COLO829 (cell line): ENCODE measurements at regions not wholly inside any gene's neighbourhood (a gene's known extent, or its start where the extent isn't known, plus 50 kb on each side); places are given as distances from the start of the nearest gene placed in this dataset.
"Not testable (repeated sequence)": the region's sequence is repeated elsewhere in the genome, so short reads cannot be mapped to it uniquely, and the experiment has no call there.

Source experiments
- DNase-seq: peaks from one replicate; pipeline ENCODE4 v3.0.0; 2012; ENCODE audit warnings: low spot score

DNA sequence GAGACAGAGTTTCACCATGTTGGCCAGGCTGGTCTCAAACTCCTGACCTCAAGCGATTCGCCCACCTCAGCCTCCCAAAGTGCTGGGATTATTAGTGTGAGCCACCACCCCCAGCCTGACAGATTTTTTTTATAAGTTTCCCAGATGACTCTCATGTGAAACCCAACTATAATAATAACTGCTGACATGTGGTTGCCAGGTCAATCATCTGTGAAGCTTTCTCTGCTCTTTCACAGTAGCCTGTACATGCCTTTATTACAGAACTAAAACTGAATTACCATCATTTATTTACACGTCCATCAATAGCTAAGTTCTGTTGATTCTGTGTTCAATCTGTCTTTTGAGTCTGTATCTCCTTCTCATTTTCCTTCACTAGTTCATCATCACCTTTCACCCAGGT lies 218.5 kb downstream of the RPS29 start:
- no peak for DNase-seq

DNA sequence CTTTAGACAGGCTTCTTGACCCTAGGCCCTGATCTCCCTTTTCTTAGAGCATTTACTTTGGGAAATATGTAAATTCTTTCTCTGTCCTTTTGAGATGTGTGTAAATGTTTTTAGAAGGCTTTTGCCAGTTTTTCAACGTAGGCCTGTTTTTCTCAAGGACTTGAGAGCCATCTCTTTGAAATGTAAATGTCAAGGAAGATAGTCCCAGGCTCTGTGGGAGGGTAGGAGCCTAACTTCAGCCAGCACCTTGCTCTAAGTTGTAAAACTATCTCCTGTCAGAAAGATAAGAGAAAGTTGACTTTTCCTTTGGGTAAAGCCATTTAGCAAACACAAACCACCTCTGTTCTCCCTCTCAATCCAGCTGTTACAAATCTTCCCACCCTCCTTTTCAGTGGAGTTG lies 219.8 kb downstream of the RPS29 start:
- no peak for DNase-seq

DNA sequence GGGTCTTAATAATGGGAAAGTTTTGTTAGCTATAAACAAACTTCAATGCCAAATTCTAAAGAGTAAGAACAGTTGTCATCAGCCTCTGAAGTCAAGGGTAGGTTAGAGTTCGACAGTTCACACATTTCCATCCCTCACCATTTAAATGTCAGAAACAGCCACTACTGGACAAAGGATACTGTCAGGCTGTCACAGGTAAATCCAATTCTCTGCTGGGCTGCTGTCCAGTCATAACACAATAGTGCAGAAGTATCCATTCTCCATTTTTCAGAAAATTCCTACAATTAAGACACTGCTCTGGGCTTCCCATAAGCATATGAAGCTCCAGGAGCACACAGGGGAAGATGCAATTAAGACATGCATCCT lies 221.4 kb downstream of the RPS29 start:
- DNase-seq, result no peak

DNA sequence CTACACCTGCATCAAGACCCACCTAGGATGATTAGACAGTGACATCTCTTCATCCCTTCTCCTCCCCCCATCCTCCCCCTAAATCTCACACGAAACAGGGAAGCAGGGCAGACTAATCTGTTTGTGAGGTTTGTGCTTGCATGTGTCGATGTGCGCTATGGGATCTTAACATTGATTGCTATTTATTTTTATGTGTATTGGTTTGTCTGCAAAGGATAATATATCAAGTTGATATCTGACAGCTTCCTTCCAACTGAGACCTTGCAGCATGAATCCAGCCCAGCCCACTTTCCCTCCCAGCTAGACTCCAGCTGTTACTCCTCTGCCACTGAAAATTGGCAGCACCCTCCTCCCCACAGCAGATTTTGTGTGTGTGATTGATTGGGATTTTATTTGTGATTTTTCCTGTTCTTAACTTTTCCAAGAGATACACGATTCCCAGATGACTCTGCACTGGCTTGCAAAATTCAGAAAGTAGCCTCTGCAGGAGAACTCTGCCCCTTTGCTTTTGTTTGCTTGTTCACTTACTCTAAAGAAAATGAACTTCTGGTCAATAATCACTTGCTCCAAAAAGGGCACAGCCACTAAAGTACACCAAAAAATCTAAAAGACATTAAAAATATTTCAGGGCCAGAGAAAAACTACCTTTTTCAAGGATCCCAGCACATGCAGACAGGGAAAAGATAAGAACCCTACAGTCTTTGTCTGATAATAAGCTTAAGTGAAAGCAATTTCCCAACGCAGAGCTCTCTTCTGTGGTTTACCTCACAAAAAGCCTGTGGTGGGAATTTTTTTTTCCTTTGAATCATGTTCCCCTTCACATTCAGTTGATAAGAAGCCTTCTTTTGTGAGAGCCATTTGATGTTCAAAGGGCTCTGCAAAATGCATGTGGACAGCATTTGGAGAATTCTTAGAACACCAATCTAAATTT lies 222.1 kb downstream of the RPS29 start:
- no peak for DNase-seq

DNA sequence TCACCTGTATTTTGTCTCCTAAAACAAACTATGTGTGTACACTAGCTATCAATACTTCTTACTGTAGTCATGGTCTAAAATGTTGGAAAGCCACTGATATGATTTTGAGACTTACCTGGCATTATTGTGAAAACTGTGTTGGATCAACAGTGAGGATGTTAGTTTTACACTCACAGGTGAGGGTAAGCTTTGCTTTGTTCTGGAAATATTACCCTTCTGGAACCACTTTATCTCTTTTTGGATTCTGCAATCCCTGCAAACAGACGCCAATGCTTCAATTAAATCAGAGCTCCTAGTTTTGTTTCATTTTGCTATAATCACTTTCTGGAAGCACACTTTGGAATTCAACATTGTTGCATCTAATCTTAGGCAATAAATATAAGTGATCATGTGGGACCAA lies 223.3 kb downstream of the RPS29 start:
- no peak for DNase-seq

DNA sequence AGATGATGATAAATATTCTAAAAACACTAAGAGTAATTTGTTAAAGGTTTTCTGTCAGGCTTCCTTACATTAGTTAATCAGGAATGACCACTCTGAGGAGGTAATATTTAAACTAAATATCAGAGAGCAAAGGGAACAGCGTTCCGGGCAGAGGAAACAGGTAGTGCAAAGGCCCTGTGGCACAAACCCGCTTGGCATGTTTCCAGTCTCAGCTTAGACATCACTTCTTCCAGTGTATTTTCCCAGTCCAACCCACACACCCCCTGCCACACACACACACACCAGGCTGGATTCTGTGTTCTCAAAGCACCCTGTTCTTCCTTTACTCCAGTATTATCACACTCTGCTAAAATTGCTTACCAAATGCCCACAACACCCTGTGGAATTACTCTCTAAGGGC lies 247.1 kb downstream of the RPS29 start:
- DNase-seq, result no peak

DNA sequence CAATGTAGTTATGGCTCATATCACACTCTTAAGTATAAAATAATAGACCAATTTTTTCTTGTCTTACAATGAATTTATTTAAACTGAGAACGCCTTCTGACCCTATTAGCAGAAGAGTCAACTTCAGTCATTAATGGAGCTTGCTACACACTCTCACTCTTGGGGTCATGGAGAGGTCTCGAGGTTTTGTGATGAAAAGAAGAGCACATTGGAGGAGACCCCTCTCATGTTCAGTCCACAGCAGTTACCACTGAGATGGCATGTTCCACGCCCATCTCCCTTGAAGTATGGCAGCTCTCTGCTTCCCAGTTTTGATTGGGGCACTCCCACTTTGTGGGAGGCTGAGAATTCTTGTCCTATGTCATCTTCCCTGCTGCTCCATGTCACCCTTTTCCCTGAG lies 266.4 kb downstream of the RPS29 start:
- no peak for DNase-seq

DNA sequence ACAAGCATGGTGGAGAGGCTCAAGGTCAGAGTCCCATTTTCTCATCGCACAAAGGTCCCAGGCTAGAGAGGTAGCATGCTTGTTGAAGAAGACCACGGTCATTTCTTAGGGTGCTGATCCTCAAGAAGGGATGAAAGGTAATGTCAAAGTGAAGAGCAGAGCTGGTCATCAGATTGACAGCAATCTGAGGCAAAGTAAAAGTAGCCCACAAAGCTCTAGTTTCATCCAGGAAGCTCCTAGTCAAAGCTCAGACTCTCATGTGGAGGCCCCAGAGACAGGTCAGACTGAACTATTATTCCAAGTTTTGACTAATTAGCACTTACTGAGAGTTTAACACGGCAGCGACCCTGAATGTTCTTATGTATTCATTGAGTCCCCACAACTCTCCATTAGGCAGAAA lies 270.6 kb downstream of the RPS29 start:
- DNase-seq, result no peak

DNA sequence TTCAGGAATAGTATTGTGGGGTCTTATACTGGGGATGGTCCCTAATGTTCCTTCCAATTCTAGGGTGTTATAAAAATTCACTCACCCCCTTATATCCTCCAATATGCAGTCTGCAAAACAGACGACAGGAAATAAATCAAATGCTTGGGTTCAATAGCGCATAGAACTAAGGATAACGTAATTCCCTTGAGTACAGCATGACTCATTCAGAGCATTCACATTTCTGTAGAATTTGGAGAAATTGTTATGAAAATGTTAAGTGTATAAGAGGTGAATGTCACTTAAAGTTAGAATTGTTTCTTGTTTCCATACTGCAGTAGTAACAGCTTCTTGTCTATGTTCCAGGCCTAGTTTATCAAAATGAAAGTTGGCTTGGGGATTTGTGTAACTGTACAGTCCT lies 271.4 kb downstream of the RPS29 start:
- DNase-seq, result peak; percentile 30

DNA sequence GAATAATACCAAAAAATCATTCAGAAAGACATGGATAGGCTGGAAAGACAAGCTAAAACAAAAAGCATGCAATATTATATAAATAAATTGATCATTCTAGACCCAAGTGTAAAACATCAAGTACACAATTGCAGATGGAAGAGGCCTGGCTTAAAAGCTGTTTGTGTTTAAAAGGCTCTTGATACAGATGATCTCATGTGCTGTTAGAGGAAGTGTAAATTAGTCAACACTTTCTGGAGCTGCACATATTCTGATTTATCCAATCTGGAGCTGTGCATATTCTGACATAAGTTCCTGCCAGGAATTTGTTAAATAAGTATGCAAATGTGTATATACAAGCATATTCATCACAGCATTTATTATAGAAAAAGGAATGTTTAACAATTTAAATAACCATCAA lies 273.1 kb downstream of the RPS29 start:
- DNase-seq, result no peak

DNA sequence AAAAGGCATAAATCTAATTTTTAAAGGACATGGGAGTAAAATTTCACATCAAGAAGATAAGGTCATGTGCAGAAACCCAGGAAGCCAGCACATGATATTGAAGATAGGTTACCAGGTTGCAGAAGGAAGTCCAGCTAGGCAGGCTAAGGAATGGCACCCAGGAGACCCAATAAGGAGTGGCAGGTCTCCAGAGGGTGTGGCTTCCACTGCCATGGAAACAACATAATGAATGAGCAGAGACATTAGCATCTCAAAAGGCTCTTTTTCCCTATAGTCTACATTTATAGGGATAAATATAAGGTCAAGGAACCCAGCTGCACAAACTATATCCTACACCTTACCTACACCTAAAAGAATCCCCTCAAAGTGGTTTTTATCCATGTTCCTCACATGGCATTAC lies 275.9 kb downstream of the RPS29 start:
- DNase-seq, result no peak

DNA sequence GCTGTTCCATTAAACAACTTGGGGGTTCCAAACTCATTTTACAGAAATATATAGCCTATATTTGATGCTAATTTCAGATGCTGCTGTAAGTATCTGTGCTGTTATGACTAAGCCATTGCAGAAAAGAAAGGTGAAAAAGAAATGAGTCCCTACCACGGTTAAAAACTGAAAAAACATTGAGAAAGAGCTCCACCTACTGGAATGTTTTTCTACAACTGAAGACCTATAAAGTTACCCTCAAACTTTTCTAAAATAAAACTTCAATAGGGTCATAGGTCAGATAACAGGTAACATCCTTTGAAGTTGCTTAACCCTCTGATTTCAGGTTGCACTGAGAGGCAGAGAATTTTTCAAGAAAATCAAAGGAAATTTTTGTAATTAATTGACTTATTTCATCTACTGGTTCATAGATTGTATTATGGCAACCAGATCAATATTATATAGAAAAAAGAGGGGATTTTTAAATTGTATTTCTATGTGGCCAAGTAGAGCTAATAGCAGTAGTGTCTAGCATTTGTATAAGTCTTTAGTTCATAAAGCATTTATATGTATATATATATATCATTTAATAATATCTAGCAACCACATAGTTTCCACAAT lies 279.9 kb downstream of the RPS29 start:
- peak; percentile 5 for DNase-seq

DNA sequence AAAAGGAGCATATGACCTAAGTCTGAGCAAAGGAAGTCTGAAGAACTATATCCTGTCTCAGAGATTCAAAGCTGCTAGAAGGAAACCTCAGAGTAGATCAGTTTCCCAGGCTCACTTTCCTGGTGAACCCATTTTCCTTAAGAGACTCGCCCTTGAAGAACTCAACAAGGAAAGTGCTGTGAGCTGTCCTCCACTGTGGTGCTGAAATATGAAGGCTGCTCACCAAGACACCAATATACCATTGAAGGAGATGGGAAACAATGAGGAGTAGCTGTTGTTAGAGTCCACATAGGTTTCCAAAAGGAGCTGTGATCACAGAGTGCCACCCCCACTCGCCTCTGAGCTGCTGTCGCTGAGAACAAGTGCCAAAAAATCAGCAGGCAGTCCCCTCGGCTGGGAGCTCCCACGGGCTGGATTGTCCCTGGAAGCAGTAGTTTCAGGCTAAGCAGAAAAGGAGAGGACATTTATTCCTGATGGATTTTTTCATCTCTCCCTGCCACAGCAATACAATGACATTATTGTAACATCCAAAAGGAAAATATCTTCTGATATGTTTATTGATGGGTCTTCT lies 282.1 kb downstream of the RPS29 start:
- peak; percentile 27 for DNase-seq

DNA sequence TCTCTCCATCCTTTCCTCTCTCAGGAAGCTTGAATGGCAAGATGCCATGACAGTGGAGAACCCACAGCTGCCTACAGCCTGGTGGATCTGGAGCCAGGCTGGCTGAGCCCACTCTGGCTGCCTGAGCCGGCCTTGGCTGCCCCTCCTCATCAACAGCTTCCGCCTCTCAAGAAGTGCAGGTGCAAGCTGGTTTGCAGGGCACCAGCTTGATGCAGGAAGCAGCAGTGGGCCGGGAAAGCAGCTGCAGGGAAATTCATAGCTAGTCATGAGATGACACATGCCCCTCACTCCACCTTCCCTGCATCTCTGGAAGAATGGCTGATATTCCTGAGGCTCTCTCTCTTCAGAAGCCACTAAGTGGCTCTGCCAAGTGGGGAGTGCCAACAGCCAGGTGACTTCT lies 289.1 kb downstream of the RPS29 start:
- DNase-seq, result no peak

DNA sequence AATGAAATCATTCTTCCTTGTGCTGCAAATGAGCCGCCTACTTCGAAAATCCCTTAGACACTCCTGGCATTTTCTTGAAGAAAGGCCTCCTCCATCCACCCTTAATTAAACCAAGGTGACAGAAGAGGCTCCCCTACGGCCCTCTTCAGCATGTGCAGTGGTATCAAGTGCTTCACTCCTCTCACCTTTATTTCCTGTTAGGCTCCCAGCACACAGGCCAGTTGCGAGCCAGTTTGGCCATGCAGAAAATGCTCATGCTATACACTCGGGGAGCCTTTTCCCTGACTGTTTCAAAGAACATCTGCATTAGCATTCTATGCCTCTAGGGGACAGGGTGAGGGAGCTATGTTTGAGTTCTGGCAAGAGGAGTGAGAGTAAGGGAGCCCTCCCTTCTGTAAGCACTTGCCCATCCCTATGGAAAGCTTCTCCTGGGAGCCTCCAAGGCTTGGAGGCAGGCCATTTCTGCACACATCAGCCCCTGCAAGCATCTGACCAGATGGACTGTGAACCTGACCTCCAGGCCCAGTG lies 291.5 kb downstream of the RPS29 start:
- DNase-seq, result no peak

DNA sequence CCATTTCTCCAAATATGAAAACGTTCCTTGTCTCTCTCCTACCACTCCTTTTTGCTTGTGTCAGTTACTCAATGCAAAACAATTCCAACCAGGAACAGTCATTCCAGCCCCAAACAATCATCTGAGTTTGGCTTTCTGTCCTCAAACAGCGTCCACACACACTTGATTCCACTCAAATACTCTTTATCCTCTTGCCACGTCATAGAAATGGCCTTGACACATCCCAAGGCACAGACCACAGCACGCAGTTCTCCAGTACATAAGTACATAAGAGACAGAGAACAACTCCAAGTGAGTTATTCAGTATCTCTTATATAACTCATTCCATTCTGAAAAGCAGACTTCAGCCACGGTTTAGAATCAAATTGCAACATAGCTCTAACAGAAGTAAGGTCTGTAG lies 299.2 kb downstream of the RPS29 start:
- DNase-seq, result no peak

DNA sequence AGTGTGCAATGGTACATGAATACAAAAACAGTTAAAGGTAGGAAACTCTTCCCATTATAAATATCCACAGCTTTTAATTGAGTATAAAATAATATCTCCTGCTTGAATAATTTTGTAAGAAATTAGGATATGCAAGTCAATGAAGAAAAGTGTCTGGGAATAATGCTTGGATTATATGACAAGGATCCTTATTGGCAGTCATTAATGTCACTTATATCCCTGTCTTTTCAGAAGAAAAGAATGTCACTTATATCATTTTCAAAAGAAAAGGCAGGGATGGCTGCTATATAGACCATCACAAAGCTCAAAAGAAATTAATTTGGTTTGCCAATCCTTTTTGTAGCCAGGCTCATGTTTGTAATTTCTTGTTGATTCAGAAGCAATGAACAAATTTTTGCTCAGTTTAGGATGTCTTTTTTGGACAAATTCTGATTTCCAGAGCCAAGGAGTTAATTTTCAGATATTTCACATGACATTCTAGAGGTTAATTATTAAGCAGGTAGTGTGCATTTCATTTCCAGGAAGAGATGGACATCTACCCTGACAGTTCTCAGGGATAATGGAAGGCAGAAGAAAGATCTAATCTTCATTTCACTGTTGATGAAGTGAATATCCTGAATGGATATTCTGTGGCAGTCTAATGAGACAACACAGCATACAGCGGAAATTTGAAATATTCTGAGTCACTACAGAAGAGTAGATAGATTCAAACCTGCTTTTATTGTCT lies 299.8 kb downstream of the RPS29 start:
- DNase-seq, result no peak

DNA sequence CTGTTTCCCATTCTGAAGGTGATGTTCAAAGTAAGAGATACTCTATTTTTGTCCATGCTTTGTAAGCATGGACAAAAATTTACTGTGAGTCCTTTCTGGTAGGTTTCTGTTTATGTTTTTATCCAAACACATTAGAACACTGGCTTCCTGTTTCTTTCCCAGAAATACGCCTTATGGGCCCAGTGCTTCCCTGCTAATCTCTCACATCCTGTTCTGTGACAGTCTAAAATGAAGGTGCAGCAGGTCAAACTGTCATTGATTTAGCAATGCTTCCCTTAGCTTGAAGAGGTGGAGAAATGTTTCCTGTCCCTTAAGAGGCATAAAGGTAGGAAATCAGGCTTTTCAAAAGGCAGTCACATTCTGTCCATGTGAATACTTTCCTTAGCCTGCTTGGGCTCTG lies 305.6 kb downstream of the RPS29 start:
- DNase-seq, result no peak

DNA sequence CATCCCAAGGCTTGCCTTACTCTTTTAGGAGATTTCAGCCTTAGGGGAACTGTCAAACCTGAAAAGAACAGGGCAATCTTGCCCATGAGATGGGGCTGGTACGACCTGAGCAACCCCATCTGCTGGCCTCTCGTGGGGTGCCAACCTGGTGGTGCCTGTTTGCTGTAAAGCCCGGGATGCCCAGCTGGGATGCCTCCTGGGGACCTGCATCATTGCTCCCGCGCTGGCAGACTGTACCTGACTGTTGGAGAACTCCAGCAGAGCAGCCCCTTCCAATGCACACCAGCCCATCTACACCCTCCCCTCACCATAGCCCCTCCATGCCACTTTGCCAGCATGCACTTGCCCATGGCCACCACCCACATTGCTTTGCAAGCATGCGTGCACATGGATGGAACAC lies 335.7 kb downstream of the RPS29 start:
- DNase-seq, result no peak

DNA sequence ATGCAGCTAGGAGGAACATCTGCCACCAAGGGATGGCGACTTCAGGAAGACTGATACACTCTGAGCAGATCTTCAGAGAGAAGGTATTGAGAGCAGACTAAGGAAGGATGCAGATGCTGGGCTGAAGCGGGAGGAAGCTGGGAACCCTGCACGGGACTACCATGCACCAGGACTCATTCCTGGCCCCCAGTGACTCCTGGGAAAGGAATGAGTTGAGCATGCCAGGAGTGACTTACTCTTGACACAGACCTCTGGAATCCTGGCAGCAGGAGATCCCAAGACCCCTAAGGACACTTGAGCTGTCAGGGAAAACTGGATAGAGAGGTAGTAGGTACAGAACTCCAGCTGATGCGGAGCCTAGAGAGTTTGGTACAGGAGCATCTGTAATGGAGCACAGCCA lies 336.1 kb downstream of the RPS29 start:
- no peak for DNase-seq

DNA sequence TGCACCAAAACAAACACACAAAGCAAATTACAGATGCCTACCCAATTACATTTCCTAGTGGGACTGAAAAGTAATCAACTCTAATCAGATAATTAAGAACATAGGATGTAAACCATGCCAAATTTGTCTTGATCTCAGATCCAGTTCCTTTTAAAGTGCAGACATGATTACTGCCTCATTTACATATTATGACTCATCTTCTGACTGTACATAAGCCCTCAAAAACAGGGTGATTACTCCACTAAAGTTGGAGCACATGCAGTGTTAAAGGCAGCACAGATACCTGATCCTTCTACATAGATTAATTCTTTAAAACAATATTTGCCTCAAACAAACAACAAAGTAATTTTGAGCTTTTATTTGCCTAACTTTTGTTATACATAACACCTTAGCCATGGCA lies 337.2 kb downstream of the RPS29 start:
- peak; percentile 15 for DNase-seq

DNA sequence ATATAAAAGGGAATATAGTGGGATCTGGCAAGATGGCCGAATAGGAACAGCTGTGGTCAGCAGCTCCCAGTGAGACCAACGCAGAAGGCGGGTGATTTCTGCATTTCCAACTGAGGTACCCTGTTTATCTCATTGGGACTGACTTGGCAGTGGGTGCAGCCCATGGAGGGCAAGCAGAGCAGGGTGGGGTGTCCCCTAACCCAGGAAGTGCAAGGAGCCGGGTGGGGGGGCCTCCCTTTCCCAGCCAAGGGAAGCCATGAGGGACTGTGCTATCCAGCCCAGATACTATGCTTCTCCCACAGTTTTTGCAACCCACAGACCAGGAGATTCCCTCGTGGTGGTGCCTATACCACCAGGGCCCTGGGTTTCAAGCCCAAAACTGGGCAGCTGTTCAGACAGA lies 342.4 kb downstream of the RPS29 start:
- DNase-seq, result not testable (repeated sequence)

DNA sequence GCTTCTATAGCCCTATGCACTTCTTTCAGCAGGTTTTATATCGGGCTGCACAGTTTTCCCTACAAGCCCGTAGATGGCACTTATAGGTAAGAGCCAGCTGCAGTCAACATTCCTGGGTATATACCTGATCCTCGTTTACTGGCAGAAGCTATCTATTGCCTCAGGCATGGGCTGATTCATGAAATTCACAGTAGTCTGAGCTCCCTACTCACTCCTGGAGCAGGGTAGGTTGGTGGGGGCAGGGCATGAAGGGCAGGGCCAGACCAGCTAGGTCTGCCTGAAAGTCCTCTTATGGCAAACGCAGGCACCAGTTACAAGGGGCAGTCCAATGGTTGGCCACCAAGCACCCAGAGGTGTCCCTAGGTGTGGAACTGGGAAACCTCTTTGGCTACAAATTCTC lies 345.8 kb downstream of the RPS29 start:
- DNase-seq, result no peak
